ENCODE measurements at regions not wholly inside any gene's neighbourhood (a gene's known extent, or its start where the extent isn't known, plus 50 kb on each side); places are given as distances from the start of the nearest gene placed in this dataset.

- Histone ChIP-seq H3K9ac (ENCODE audit: low read length) (no peak overlapping the region), H3K9me3 (ENCODE audit: low read length) (no peaks in the 10 kb centered on the region), H3K36me3 (ENCODE audit: low read depth, low read length) (no peaks in the 10 kb centered on the region), H3K9me2 (replicated peaks; ENCODE audit: low read length) (no peaks in the 10 kb centered on the region), H4K20me1 (ENCODE audit: low read length) (no peaks in the 10 kb centered on the region), H3K27me3 (ENCODE audit: low read length) (no peaks in the 10 kb centered on the region), H3K79me2 (ENCODE audit: low read length) (no peaks in the 10 kb centered on the region), H3F3A (ENCODE audit: low read length, unreplicated experiment) (no peaks in the 10 kb centered on the region), H3K4me1 (ENCODE audit: insufficient read depth, low read length) (peaks cover 6% of the 10 kb centered on the region), H3K4me3 (ENCODE audit: low read length) (no peak overlapping the region), H2AFZ (ENCODE audit: low read length) (no peak overlapping the region), H3K4me2 (ENCODE audit: low read length) (no peak overlapping the region), H3K27ac (ENCODE audit: low read length) (no peak overlapping the region)
- ATAC-seq: no peak
- no peak for TF ChIP-seq EZH2phosphoT487 (IDR thresholded peaks at IDR 0.05; ENCODE audit: borderline replicate concordance, low read length)
- TF ChIP-seq, protein P1, sequence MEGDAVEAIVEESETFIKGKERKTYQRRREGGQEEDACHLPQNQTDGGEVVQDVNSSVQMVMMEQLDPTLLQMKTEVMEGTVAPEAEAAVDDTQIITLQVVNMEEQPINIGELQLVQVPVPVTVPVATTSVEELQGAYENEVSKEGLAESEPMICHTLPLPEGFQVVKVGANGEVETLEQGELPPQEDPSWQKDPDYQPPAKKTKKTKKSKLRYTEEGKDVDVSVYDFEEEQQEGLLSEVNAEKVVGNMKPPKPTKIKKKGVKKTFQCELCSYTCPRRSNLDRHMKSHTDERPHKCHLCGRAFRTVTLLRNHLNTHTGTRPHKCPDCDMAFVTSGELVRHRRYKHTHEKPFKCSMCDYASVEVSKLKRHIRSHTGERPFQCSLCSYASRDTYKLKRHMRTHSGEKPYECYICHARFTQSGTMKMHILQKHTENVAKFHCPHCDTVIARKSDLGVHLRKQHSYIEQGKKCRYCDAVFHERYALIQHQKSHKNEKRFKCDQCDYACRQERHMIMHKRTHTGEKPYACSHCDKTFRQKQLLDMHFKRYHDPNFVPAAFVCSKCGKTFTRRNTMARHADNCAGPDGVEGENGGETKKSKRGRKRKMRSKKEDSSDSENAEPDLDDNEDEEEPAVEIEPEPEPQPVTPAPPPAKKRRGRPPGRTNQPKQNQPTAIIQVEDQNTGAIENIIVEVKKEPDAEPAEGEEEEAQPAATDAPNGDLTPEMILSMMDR (conservative IDR thresholded peaks at IDR 0.05; ENCODE audit: low read depth, low read length): no peak
- TF ChIP-seq EZH2 (IDR thresholded peaks at IDR 0.05; ENCODE audit: low read length, unreplicated experiment): no peak
- CTCF ChIA-PET: no interaction called here
- BruUV-seq (replicated peaks): no TSS peak
- no peak for DNase-seq
- POLR2A ChIA-PET (ENCODE audit: unreplicated experiment): no interaction called here
- intact Hi-C loops (cut with micrococcal nuclease): loop anchor here (5.0 kb wide), 1 partner anchor 176 kb away; no protein-coding TSS in a partner anchor
These were observed 166.5 kb downstream of the TMEM26 start for GRCh38 chr10:61286686-61287085.

GRCh38 chr10:61285749-61286148, 167.4 kb downstream of the TMEM26 start:
- H3K9me2 ChIP-seq (replicated peaks; ENCODE audit: low read length): no peaks in the 10 kb centered on the region
- no peaks in the 10 kb centered on the region for H3F3A ChIP-seq (ENCODE audit: low read length, unreplicated experiment)
- H3K79me2 ChIP-seq (ENCODE audit: low read length): no peaks in the 10 kb centered on the region
- TF ChIP-seq EZH2 (IDR thresholded peaks at IDR 0.05; ENCODE audit: low read length, unreplicated experiment) (no peak), EZH2phosphoT487 (IDR thresholded peaks at IDR 0.05; ENCODE audit: borderline replicate concordance, low read length) (no peak)
- no peak overlapping the region for H3K9ac ChIP-seq (ENCODE audit: low read length)
- ChIA-PET POLR2A (ENCODE audit: unreplicated experiment) (interaction anchor here (0.6 kb wide), 1 partner anchor 313 kb away, joined by 4 read pairs; no protein-coding TSS in a partner anchor), CTCF (no interaction called here)
- H3K4me3 ChIP-seq (ENCODE audit: low read length): no peak overlapping the region
- DNase-seq (no peak), ATAC-seq (no peak)
- peaks cover 6% of the 10 kb centered on the region for H3K4me1 ChIP-seq (ENCODE audit: insufficient read depth, low read length)
- no peak overlapping the region for H3K27ac ChIP-seq (ENCODE audit: low read length)
- no peak overlapping the region for H3K4me2 ChIP-seq (ENCODE audit: low read length)
- H3K27me3 ChIP-seq (ENCODE audit: low read length): no peaks in the 10 kb centered on the region
- intact Hi-C loops (cut with micrococcal nuclease): loop anchor here (2.0 to 5.0 kb wide), 2 partner anchors 95 to 177 kb away; no protein-coding TSS in a partner anchor
- H2AFZ ChIP-seq (ENCODE audit: low read length): no peak overlapping the region
- BruUV-seq (replicated peaks): no TSS peak
- H3K9me3 ChIP-seq (ENCODE audit: low read length): no peaks in the 10 kb centered on the region
- H4K20me1 ChIP-seq (ENCODE audit: low read length): no peaks in the 10 kb centered on the region
- no peaks in the 10 kb centered on the region for H3K36me3 ChIP-seq (ENCODE audit: low read depth, low read length)

- Histone ChIP-seq H3F3A (ENCODE audit: low read length, unreplicated experiment) (no peaks in the 10 kb centered on the region), H3K4me3 (ENCODE audit: low read length) (peak overlapping the region; percentile 13), H3K27ac (ENCODE audit: low read length) (no peak overlapping the region), H3K4me1 (ENCODE audit: insufficient read depth, low read length) (peaks cover 13% of the 10 kb centered on the region), H3K36me3 (ENCODE audit: low read depth, low read length) (no peaks in the 10 kb centered on the region), H3K79me2 (ENCODE audit: low read length) (no peaks in the 10 kb centered on the region), H3K27me3 (ENCODE audit: low read length) (no peaks in the 10 kb centered on the region), H2AFZ (ENCODE audit: low read length) (0 out of 2 replicates have a peak overlapping the region, but pooled peaks have one; percentile 1), H3K9me3 (ENCODE audit: low read length) (no peaks in the 10 kb centered on the region), H3K9me2 (replicated peaks; ENCODE audit: low read length) (no peaks in the 10 kb centered on the region), H3K4me2 (ENCODE audit: low read length) (peak overlapping the region; percentile 52), H3K9ac (ENCODE audit: low read length) (no peak overlapping the region), H4K20me1 (ENCODE audit: low read length) (no peaks in the 10 kb centered on the region)
- DNase-seq (peak; percentile 98), ATAC-seq (peak; percentile 66)
- ChIA-PET CTCF (interaction anchor here (0.5 to 1.5 kb wide), 5 partner anchors 11 to 320 kb away, joined by 3 to 4 read pairs (median 4); no protein-coding TSS in a partner anchor), POLR2A (ENCODE audit: unreplicated experiment) (interaction anchor here (0.7 kb wide), 1 partner anchor 19 kb away, joined by 3 read pairs; no protein-coding TSS in a partner anchor)
- TF ChIP-seq, protein P1 (conservative IDR thresholded peaks at IDR 0.05; ENCODE audit: low read depth, low read length): peak; percentile 99
- no peak for TF ChIP-seq EZH2 (IDR thresholded peaks at IDR 0.05; ENCODE audit: low read length, unreplicated experiment)
- intact Hi-C loops (cut with micrococcal nuclease): loop anchor here (1.0 to 5.0 kb wide), 7 partner anchors 13 to 468 kb away; no protein-coding TSS in a partner anchor
- no TSS peak for BruUV-seq (replicated peaks)
These were observed 168.8 kb downstream of the TMEM26 start for GRCh38 chr10:61284222-61284890.
